Mesothelial cell of epicardium (in vitro differentiated cells): ENCODE measurements at regions not wholly inside any gene's neighbourhood (a gene's known extent, or its start where the extent isn't known, plus 50 kb on each side); places are given as distances from the start of the nearest gene placed in this dataset.

ENCODE experiments used
- DNase-seq, 2 experiments: peaks; one replicate each; pipeline ENCODE4 v3.0.0; 2021; ENCODE audit warnings: low spot score in 2 of 2; ENCODE audit not compliant: unreplicated experiment in 2 of 2
- H3K27ac Mint-ChIP-seq: 2 replicates; pipeline ENCODE4 v1.8.0; 2021; ENCODE audit warnings: mixed read lengths
- H3K27me3 Mint-ChIP-seq: 2 replicates; pipeline ENCODE4 v1.8.0; 2021; ENCODE audit warnings: low read depth, mixed read lengths
- H3K36me3 Mint-ChIP-seq: 2 replicates; pipeline ENCODE4 v1.8.0; 2021; ENCODE audit warnings: mixed read lengths
- H3K4me1 Mint-ChIP-seq: 2 replicates; pipeline ENCODE4 v1.8.0; 2021; ENCODE audit warnings: mixed read lengths
- H3K4me3 Mint-ChIP-seq: 2 replicates; pipeline ENCODE4 v1.8.0; 2021; ENCODE audit warnings: mild to moderate bottlenecking, moderate library complexity, mixed read lengths
- H3K9me3 Mint-ChIP-seq: 2 replicates; pipeline ENCODE4 v1.8.0; 2021; ENCODE audit warnings: mixed read lengths
- CTCF ChIP-seq: fragments of 200-600 bp; sonication (generic); IDR thresholded peaks from one replicate; pipeline ENCODE4 v1.5.0; 2021; ENCODE audit warnings: antibody characterized with exemption; ENCODE audit not compliant: unreplicated experiment

GRCh38 chr11:45597097-45597496, 68.3 kb downstream of the CHST1 start:
- H3K4me3 Mint-ChIP-seq, result no peak overlapping the region
- no peaks in the 10 kb centered on the region for H3K4me1 Mint-ChIP-seq
- H3K9me3 Mint-ChIP-seq, result peaks cover 4% of the 10 kb centered on the region
- H3K27me3 Mint-ChIP-seq, result peaks cover 40% of the 10 kb centered on the region
- TF ChIP-seq CTCF, result no peak
- H3K36me3 Mint-ChIP-seq, result no peaks in the 10 kb centered on the region
- H3K27ac Mint-ChIP-seq, result no peak overlapping the region
- no peak for DNase-seq

GRCh38 chr11:45596571-45596970, 68.9 kb downstream of the CHST1 start:
- H3K4me3 Mint-ChIP-seq, result no peak overlapping the region
- TF ChIP-seq CTCF, result no peak
- no peak overlapping the region for H3K27ac Mint-ChIP-seq
- no peak for DNase-seq
- H3K36me3 Mint-ChIP-seq, result no peaks in the 10 kb centered on the region
- no peaks in the 10 kb centered on the region for H3K4me1 Mint-ChIP-seq
- no peaks in the 10 kb centered on the region for H3K9me3 Mint-ChIP-seq
- peaks cover 40% of the 10 kb centered on the region for H3K27me3 Mint-ChIP-seq

DNA sequence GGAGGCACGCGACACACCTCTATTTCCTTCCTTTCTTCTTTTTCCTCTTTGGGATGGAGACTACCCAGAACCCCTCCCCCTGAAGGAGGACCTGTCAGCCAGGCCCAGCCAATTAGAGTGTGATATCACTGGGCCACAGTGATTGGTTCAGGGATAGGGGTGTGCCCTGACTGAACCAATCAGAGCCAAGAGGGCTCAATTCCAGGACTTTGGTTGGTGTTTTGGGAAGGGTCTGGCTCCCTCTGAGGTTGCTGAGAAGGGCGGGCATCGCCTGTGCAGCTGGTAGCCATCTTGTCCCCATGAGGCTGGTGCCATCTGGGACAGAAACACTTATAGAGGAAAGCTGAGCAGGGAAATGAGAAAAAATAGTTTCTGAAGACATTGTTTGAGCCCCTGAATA, 71.4 kb downstream of the CHST1 start:
- Mint-ChIP-seq H3K27ac (no peak overlapping the region), H3K4me1 (no peaks in the 10 kb centered on the region), H3K9me3 (no peaks in the 10 kb centered on the region), H3K36me3 (no peaks in the 10 kb centered on the region), H3K27me3 (peaks cover 54% of the 10 kb centered on the region), H3K4me3 (no peak overlapping the region)
- TF ChIP-seq CTCF, result no peak
- no peak for DNase-seq

- H3K4me1 Mint-ChIP-seq, result no peaks in the 10 kb centered on the region
- no peaks in the 10 kb centered on the region for H3K36me3 Mint-ChIP-seq
- no peak overlapping the region for H3K4me3 Mint-ChIP-seq
- no peaks in the 10 kb centered on the region for H3K9me3 Mint-ChIP-seq
- TF ChIP-seq CTCF, result no peak
- H3K27me3 Mint-ChIP-seq, result peaks cover 65% of the 10 kb centered on the region
- no peak for DNase-seq
- no peak overlapping the region for H3K27ac Mint-ChIP-seq
Measured at GRCh38 chr11:45592636-45593035, 72.8 kb downstream of the CHST1 start.

DNA sequence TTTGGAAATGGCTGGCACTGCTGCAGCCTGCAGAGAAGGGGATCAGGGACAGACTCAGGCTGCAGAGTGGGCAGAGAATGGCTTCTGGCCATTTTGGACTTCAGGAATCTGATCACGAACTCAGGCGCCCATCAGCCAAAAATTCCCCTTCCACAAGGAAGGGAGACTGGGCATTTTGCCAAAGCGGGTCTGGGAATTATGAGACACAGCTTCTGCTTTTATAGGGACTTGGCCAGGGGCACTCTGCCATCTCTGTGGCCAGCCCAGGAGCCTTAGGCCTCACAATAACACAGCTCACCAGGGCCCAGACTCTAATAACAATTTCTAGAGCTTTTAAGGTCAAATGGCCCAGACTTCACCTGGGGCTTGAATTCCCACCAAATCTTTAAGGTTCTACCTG, 74.7 kb downstream of the CHST1 start:
- no peak overlapping the region for H3K4me3 Mint-ChIP-seq
- no peaks in the 10 kb centered on the region for H3K36me3 Mint-ChIP-seq
- no peak overlapping the region for H3K27ac Mint-ChIP-seq
- H3K27me3 Mint-ChIP-seq, result peaks cover 73% of the 10 kb centered on the region
- TF ChIP-seq CTCF, result no peak
- no peak for DNase-seq
- H3K4me1 Mint-ChIP-seq, result no peaks in the 10 kb centered on the region
- no peaks in the 10 kb centered on the region for H3K9me3 Mint-ChIP-seq

DNA sequence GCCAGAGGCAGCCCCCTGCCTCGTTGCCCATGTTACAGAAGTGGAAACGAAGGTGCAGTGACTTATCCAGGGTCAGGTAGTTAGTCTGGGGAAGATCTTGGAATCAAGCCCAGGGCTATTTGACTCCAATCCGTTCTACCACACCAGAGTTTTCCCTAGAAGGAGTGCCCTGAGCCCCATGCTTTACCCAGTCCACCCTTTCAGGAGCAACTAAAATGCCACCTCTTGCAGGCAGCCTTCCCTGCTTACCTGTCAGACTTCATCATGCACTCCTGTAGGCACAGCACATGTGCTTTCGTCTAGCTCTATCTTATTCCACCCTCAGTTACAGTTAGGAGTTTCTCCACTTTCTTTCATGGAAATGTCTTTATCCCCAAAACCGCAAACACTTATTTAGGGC, 80.2 kb downstream of the CHST1 start:
- no peak overlapping the region for H3K4me3 Mint-ChIP-seq
- H3K36me3 Mint-ChIP-seq, result no peaks in the 10 kb centered on the region
- TF ChIP-seq CTCF, result no peak
- H3K9me3 Mint-ChIP-seq, result no peaks in the 10 kb centered on the region
- H3K4me1 Mint-ChIP-seq, result no peaks in the 10 kb centered on the region
- no peak overlapping the region for H3K27ac Mint-ChIP-seq
- DNase-seq, result no peak
- peaks cover 72% of the 10 kb centered on the region for H3K27me3 Mint-ChIP-seq
